Skin of body (tissue), 1 donor: ENCODE measurements at regions not wholly inside any gene's neighbourhood (a gene's known extent, or its start where the extent isn't known, plus 50 kb on each side); places are given as distances from the start of the nearest gene placed in this dataset.

ENCODE experiments used
- DNase-seq: peaks from one replicate; lab custom pipeline; 2025; lab: John Stamatoyannopoulos, UW

GRCh38 chr12:16136219-16136988 is 141.1 kb downstream of the SLC15A5 start:
- DNase-seq, result no peak

DNA sequence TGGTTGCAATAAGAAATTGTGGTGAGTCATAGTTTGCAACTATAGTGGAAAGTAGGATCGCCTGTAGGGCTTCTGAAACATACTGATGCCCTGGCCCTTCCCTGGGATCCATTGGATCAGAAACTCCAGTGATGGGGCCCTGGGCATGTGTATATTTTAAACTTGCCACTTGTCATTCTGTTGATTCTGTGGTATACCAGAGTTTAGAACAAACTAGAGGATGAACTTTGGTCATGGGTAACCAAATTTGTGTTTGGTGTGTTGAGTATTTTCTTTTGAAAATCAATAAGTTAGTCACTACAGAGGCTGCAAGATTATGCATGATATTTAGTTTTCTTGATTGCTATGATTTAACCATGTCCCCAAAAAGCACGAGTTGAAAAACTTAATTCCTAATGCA is 142.2 kb downstream of the SLC15A5 start:
- no peak for DNase-seq

DNA sequence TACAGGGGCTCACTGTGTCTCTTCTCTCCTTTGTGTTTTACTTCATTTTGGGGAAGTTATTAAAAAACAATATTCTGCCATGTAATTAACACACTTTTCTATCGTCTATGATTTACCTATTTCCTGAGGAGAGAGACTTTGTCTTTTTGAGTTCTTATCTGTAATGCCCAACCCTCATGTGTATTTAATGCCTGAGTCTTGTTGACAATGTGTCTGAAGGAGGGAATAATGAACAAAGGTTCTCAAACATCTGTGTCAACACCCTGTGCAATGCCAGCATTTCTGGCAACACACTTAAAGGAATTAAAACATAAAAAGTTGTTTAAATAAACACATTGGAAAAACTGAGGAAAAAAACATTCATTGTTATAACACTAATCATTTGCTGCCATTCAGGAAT is 147.1 kb downstream of the SLC15A5 start:
- DNase-seq, result no peak

- DNase-seq, result no peak
Measured at GRCh38 chr12:16121953-16122352, 155.5 kb downstream of the SLC15A5 start.

DNA sequence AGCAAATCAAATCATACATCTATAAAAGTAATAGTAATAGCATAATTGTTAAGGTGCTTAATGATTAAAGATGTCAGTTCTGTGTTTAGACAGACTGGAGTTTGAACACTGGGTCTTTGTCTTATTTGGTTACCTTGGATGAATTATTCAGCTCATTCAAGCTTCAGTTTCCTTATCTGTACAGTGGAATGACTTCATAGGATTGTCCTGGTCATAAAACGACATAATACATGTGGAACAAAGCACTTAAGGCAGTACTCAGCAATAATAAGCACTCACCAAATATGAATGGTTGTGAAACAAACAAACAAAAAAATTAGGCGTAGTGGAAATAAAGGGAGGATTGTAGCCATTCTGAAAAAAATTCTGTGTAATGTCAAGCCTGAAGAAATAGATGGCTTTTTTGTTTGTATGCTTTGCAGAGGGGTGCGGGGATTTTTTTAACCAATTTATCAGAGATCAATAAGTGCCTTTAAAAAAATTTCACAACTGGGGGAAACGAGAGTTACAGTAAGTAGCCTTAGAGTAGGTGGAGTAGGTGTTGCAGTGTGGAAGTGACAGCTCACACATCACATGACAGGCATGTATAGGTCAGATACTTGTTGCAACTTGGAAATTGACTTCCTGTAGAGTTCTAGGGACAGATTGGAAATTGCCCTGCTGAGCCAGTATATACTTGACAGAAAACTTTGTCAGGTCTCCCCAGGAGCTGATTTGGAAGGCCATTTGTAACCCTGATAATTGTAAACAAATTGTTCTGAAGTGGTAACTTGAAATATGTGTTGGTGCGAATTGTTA is 157.7 kb downstream of the SLC15A5 start:
- no peak for DNase-seq

- DNase-seq, result no peak
Measured at GRCh38 chr12:16118586-16118985, 158.9 kb downstream of the SLC15A5 start.

DNA sequence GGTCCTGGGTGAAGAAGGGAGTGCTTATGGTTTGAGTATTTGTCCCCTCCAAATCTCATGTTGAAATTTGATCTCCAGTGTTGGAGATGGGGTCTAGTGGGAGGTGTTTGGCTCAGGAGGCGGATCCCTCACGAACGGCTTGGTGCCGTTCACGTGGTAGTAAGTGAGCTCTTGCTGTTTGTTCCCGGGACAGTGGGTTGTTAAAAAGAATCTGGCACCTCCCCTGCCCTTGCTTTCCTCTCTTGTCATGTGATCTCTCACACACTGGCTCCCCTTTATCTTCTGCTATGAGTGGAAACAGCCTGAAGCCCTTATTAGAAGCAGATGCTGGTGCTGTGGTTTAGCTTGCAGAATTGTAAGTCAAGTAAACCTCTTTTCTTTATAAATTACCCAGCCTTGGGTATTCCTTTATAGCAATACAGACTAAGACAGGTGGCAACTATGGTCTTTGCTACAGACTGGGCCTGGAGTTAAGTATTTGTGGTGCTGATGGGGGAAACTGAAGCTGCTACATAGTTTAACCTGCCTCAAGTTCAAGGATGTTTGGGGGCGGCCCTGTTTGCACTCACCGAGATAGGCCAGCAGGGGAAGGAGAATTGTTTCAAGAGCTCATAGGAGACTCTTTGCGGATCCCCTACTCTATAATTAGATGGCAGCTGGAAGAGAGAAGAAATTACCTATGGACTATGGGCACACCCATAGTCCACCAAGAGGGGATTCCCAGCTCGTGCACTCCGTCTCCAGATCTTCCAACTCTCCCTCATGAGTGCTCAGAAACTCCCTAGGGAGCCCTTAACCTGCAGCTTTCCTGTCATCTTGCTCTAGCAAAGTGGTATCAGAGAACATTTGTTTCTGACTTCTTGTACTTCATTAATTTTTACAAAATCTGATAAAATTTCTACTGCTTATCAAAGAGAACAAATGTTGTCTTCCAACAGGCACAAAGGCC is 164.6 kb downstream of the SLC15A5 start:
- peak; percentile 30 for DNase-seq

DNA sequence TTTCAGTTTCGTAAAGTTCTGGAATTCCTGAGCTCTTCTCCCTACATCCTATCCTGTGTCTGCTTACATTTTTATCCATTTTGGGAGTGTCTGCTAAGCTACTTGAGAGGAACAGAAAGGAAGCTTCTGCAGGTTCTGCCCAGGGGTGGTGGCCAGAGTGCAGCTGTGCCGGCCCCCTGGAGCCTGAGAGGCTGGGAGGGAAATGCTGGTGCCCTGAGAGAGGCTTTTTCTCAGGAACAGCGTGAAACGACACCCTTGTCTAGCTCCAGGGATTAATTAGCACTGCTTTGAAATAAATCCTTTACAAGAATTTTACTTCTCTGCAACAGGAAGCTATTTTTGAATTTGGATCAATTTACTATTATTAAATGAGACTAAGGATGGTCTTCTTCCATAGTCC is 165.4 kb downstream of the SLC15A5 start:
- no peak for DNase-seq

DNA sequence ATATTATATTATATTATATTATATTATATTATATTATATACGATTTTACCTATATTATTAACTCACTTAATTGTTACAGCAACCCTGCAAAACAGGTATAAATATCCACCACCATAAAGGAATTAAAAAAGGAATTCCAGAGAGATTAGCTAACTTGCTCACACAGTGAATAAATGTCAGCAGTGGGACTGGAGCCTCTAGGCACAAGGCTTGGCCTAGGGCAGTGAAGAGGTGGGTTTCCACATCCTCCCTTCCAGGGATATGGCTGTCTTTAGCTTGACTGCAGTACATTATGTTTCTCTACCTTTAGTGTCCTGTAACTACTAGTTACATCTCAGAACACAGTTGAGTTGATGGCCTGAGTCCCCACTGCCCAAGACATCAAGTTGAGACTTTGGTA is 166.9 kb downstream of the SLC15A5 start:
- no peak for DNase-seq

DNA sequence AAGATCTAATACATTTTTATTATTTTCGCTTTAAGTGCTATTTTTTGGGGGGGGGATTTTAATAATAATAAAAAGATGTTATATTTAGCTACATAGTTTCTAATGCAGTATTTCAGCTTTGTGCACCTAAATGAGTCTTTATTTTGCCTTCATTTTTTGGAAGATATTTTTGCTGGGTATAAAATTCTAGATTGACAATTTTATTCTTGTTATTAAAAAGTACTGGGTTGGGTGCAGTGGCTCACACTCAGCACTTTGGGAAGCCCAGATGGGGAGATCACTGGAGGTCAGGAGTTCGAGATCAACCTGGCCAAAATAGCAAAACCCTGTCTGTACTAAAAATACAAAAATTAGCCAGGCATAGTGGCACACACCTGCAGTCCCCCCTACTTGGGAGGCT is 173.6 kb downstream of the SLC15A5 start:
- DNase-seq, result no peak

DNA sequence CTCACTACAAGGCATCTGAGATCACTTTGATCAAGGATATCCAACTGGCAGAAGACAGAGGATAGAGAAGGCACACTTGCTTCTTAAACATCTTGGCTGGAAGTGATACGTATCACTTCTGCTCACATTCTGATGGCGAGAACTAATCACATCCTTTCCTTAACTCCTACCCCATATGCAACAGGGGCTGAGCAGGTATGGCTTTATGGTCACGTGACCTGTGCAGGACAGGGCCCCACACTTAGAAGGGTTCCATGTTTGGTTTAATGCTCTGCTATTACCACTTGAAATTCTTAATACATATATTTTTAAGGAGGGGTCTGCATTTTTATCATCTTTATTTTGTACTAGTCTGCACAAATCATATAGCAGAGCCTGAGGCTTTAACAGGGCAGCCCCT is 177.3 kb downstream of the SLC15A5 start:
- DNase-seq, result no peak

- DNase-seq, result no peak
Measured at GRCh38 chr12:16096273-16096849, 181.1 kb downstream of the SLC15A5 start.

DNA sequence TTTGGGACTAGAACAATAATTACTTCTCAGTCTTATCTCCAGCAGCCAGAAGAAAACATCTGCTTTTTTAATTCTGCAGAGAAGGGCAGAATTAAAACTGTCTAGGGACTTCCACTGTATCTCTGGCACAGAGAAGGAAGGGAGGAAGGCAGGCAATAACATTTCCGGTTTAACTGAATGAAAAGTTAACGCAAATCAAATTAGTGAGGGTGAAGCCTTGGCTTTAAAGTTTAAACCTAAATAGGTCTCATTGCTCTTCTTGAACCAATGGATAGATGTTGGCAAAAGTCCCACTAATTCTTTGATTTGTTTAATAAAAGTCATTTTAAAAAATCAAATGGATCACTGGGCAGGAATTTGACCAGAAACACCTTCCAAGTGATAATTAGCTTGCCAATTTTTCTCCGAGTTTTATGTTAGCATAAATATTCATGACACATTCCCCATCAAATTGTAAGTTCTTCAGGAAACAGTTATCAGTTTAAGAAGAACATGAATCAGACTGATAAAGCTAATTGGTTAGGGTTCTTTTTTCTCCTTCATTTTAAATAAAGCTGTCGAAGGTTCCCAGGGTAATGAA is 181.9 kb downstream of the SLC15A5 start:
- no peak for DNase-seq

GRCh38 chr12:16094437-16094836 is 183.0 kb downstream of the SLC15A5 start:
- DNase-seq, result no peak

DNA sequence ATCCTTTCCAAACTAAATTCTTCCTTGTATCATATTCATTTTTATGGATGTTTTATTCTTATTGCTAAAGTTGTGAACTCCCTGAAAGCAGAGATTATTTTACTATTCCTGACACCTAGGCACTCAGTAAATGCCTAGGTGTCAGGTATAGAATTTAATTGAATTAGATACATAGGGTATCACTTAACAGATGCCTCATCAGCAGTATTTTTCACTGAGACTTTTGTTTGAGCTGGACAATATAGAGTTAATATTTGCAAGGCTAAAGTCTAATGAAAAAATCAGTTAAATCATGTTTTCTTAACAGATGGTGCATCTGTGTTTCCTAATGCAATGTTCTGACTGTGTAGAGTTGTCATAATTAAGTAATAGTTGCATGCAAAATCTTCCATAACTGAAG is 182.7 kb downstream of the DERA start:
- DNase-seq, result no peak

DNA sequence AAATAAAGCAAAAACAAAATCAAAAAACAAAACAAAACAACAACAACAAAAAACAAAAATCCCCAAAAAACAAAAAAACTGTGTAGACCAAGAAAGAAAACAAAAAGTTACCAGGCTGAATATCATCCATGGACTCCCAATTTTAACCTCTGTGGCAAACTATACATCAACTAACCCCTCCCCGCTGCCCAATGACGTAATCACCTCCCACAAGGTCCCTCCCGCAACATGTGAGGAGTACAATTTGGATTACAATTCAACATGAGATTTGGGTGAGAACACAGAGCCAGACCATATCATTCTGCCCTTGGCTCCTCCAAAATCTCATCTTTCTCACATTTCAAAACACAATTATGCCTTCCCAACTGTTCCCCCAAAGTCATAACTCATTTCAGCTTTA is 179.8 kb downstream of the DERA start:
- no peak for DNase-seq

DNA sequence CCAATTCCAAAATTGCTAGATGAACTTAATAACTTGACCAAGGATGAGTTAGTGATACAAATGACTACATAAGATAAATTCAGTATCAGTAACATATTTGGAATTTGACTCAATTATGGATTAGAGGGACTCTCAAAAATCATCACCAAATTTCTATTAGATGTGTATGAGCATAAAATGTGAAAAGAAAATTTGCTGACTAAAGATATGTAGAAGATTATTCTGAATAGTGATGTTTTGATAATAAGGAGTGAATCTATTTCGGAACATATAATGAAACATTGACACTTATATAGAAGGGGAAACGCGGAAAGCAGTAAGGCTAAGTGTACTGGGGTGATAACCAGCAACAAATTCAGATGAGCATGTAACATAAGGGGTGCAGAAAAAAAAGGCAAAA is 177.3 kb downstream of the DERA start:
- no peak for DNase-seq
